Smooth muscle cell of the brain vasculature (primary cell): ENCODE measurements at regions not wholly inside any gene's neighbourhood (a gene's known extent, or its start where the extent isn't known, plus 50 kb on each side); places are given as distances from the start of the nearest gene placed in this dataset.

ENCODE experiments used
- DNase-seq: peaks from one replicate; pipeline ENCODE4 v3.0.0-alpha.2; 2012; ENCODE audit warnings: low read depth, low spot score

DNA sequence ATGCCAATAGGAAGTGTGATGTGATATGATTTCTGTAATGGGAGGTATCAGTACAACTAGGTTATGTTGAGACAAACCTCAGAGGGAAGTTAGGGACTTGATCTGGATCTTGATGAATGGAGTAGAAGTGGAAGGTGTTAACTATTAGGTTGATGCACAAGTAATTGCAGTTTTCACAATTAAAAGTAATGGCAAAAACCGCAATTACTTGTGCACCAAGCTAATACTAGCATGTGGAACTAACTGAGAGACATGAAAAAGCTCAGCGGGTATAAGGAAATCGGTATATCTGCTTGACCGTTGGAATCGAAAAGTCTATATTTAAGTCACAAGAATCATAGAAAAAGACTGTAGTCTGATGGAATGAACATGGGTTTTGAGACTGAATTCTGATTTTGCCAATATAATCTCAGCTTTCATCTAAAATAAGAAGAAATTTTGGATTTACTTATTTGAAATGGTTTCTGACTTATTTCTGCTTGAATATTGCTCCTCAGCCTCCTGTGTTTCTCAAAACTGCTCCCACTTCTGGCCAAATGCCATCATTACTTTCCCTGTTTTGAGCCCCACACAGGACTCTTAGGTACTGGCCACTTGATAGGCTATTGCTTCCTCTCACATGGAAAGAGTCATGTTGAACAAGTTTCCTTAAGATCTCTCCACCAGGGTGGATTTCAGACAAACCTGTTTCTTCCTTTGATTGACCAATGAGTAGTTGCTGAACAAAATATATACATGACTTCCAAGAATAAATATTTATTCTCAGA lies 271.5 kb upstream of the COL8A1 start:
- DNase-seq: no peak

DNA sequence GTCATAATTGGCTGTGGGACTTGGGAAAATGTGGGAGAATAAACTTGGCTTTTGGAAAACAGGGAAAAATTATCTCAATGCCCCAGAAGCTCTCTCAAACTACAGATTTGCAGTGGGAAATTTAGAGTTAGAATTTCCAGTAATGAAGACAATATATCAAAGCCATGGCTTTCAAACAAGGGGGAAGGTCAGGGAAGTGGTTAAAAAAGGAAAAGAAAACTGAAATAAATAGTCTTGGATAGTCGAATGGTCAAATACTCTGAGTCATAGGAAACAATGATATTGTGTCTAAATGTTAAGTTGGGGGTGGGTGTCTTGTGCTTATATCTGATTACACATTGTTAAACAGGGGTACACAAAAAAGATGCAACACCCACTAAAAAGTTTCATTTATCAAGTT lies 272.4 kb upstream of the COL8A1 start:
- no peak for DNase-seq

DNA sequence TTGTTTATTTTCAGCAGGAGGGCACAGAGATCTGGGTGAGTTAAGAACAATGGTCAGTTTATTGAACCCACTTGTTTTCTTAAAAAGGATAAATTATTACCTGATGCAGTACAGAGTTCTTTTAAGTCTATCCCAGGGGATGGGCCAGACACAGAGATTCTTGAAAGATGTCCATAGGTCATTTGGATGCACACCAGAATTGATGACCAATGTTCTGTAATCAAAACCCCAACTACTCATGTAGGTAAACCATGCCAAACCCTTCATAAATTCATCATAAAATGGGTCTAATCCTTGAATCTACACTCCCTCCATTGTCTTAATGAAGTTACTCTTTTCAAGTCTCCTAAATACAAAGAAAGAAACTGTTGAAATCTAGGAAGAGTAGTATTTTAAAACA lies 273.0 kb upstream of the COL8A1 start:
- no peak for DNase-seq

DNA sequence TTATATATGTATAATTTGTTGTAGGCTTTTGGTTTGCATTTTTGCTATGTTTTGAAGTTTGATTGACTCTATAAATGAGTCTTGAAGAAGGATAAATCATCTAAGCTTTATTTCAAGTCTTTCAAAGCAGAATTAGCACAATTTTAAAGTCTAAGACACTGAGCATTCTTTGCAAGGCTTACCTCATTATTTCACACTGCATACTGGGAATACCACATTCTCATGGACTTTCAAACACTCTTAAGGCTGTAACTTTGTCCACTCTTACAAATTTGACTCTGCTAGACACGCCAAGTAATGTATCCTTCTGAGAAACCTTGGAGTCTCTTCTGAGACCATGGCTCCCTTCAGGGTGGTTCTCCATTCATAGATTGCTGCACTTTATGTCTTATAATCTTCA lies 281.3 kb upstream of the COL8A1 start:
- no peak for DNase-seq

DNA sequence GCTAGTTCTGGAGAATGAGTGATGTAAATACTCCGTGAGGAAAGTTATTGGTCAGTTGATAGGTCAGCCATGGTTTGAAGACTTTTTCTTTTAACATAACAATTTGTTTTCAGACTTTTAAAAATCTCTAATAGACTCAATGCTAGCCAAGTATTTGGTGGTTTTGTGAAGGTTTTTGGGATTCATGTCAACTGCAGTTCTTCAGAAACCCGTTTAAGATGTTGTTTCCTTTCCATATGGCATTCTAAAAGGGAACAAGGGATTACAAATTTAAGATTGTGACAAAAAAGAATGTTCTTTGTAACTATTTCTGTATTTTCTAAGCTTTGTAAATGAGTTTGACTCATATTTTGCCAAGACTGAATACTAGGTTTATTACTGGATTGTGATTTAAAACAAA lies 281.7 kb upstream of the COL8A1 start:
- no peak for DNase-seq

DNA sequence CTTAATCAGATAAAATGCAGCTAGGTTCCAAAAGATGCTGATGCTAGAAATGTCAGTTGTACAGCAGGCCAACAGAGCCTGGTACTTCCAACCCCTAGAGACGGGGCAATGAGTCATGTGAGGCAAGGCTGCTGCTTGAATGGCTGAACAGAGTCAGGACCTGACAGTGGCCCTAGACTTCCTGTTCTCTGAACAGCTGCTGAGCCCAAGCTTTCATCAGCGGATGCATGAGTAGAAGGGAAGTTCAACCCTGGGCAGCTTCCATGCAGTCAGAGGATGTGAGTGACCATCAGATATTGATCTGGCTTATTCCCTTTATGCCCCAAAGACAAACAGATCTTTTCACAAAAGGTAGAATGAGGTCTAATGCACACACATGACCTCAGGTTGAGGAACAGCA lies 282.9 kb upstream of the COL8A1 start:
- DNase-seq: no peak

DNA sequence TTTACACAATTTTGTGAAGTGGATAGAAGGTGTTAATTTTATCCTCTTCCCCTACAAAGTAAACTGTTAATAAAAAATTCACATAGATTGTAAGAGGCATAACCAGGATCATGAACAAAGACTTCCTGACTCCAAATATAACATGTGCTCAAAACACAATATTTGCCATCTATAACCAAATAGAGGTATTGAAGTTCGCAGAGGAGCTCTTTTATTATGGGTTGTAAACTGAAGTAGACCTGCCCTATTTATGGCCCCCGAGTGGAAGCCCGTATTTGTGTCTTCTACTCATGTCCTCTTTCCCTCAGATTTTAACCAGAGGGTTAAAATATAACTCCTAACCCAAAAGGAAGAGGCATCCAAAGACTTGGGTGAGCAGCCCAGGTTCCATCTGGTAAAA lies 285.6 kb upstream of the COL8A1 start:
- no peak for DNase-seq

DNA sequence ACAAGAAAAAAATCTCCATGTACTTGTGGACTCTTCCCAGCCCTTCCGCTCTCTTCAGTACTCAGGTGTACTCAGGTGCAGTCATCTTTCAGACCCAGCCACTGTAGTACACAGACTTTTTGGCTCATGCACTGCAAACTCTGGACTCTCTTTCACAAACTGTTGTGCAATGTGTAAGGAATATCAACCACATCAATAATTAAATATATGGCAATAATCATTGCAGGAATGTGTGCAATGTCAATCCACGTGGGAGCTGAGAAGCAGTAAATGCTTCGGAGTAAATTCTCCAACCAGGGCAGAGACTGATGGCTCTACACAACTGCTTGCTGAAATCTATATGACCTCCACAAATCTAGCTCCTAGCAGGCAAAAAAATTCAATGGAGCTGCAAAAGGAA lies 287.3 kb upstream of the COL8A1 start:
- DNase-seq: no peak

DNA sequence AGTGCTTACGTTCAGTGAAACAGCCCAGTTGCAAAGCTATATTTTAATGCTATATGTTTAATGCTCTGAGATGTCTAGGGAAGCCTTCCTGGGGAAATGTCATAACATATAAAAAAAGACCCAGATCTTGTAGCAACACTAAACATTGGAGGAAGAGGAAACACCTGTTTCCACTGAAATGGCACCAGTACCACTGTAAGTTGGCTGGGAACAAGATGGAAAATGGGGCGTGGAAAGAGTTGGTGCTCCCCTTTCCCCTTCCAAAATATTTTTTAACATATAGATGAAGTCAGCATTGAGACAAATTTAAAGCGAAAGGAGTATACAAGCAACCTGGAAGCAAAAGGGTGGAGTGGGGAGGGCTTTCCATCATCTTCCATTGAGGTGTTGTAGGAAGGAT lies 289.9 kb upstream of the COL8A1 start:
- DNase-seq: no peak

DNA sequence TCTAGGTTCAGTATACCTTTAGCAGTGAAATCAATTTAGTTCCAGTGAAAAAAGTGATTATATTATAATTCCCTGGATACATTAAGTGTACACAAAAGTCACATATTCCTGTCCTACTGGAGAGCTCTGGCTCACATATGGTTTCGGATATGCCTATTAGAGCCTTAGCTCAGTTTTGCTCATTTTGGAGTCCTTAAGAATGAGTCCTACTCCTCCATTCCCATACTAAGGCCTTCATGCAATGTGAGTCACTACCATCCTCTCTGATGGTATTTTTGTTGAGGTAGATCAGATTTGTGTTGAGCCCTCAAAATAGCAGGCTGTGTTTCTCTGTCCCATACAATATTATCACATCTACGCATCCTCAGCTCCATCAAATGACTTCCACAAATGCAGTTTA lies 294.2 kb upstream of the COL8A1 start:
- DNase-seq: no peak

DNA sequence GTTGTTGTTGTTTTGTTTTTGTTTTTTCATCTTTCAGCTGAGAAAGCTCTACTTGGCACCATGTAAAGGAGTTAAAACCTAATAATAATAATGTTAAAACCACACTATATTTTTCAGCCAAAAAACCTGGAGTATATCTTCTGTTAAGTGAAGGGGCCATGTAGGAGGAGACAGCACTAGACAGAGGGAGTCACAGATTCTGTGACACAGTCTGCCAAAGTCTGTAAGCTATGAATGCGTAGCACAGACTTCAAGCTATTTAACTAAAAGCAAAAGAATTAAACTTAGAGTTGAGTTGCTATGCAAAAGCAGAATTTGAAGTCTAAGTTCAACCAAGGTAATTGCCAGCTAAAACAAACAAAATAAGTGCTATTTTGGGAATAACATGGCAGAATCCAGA lies 296.0 kb upstream of the COL8A1 start:
- DNase-seq: no peak

DNA sequence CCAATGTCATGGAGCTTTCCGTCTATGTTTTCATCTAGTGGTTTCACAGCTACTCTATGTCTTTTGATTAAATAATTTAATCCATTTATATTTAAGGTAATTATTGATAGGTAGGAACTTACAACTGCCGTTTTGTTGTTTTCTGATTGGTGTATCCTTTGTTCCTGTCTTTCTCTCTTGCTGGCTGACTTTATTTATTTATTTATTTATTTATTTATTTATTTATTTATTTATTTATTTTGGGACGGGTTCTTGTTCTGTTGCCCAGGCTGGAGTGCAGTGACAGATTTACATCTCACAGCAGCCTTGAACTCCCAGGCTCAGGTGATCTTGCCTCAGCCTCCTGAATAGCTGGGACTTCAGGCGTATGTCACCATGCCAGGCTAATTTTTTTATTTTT lies 299.2 kb upstream of the COL8A1 start:
- no peak for DNase-seq

DNA sequence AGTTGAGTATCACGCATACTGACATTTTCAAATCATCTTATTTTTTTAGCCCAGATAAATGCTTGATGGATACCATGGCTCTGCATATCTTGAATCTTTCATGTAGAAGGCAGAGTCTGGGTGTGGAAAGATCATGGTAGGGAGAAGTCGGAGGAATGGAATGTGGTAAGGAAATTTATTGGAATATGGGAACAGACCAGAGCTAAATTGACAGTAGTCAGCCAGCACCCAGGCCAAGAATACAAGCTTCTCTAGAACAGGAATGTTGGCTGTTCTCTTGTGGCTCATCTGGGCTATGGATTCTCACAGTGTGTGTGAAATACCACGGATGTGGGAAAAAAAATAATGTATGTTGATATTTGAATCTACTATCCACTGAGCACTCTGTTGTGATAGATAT lies 305.7 kb upstream of the COL8A1 start:
- DNase-seq: no peak

DNA sequence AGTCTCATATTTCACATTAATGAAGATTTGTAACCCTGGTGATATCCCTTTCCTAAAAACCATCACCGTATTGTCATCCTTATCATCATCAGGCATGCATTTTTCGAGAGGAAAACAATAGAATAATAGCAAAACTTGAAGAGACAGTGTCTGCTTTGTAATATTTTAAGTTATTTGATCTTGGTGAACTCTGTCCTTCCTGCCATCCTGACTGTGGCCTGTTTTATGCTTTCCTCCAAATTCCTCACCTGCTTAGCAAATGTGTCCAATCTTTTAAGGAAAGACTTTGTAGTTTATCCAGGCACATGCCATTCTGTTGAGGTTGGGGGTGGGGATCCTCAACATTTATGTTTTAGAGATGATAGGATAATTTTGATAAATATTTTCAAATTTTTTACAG lies 306.1 kb upstream of the COL8A1 start:
- no peak for DNase-seq

DNA sequence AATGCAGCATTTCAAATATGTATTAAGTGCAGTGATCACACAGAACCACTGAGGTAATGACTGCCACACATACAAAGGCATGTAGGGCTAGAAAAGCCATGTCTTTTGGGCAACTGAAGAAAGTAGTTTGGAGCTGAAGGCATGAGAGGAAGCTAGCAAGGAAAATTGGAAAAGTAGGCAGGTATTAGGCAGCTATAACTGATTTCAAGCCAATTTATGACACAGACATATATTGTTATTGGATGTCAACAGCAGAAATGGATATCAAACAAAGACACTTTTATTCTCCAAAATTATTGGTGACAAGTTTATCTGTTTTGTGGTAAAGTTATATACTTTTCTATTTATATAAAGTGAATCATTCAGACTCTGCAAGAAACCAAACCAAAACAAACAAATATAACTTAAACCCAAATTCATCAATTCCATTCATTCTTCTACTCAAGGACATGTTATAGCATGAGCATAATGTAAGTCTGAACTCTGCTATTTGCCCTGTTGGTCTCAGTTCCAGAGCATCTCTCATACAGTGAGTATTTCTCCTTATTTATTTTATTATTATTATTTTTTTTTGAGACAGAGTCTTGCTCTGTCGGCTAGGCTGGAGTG lies 307.4 kb upstream of the COL8A1 start:
- DNase-seq: no peak

DNA sequence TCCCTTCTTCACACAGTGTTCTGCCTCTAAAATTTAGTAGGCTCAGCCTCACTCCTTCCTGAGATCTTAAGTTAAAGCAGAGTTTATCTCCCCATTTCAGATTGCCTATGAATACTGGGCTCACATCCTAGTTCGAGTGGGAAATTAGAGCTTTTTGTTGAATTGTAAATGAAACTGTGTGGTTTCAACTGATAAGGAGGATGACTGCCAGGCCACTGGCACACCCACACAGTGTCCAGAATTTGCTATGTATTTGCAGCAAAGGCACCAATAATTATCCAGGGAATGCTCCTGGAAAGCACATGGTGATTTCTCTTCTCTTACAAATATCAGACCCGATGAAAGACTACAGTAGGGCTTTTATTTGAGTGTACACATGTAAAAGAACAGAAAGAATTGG lies 308.1 kb upstream of the COL8A1 start:
- no peak for DNase-seq

DNA sequence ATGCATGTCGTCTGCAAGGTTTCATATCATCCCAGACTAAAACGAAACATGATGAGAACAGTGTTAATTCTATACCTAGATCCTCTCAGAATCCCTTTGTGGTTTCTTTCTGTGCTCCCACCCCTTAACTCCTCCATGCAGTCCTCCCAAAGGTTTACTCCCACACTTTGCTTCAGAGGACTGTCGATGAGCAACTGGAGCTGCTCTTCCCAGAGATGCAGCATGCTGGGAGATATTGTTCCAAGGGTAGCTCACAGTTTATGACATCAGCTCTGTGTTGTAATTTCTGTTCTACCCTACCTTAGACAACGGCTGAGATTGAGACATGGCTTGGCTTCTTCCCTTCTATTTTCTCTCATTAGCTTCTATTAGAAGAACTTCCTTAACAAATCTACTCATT lies 313.0 kb upstream of the COL8A1 start:
- DNase-seq: no peak

DNA sequence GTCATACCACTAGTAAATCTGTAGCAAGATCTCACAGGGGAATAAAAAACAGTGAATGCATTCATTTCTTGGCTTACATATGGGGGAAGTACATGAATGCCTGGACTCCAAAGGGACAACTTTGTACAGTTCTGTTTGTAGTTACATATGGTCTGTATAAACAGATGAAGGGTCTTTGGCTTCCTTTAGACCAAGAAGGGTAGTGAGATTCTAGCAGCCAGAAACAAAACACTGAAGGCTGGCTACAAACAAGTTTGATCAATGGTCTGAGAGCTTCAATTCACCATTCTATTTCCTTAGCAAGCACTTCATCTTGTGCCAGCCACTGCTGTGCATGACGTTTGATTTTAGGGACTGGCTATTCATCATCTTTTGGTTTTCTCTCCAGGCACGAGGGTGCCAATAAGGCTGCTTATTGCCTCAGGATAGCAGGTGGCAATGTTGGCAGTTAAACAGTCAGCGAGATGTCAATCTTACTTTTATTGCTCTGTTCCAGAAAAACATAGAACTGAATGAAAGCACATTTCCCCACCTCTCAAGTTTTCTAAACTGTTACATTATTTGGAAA lies 313.7 kb upstream of the COL8A1 start:
- no peak for DNase-seq

DNA sequence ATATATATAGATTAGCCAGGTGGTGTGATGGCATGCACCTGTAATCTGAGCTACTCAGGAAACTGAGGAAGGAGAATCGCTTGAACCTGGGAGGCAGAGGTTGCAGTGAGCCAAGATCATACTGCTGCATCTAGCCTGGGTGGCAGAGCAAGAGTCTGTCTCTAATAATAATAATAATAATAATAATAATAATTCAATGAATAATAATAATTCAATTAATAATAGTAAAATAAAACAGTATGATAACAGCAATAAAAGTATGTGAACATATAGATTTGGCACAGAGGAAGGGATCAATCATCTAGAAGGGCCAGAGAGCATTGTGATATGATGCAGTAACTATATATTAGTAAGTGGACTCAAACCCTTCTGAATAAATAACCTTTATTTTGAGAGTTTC lies 314.5 kb upstream of the COL8A1 start:
- no peak for DNase-seq

DNA sequence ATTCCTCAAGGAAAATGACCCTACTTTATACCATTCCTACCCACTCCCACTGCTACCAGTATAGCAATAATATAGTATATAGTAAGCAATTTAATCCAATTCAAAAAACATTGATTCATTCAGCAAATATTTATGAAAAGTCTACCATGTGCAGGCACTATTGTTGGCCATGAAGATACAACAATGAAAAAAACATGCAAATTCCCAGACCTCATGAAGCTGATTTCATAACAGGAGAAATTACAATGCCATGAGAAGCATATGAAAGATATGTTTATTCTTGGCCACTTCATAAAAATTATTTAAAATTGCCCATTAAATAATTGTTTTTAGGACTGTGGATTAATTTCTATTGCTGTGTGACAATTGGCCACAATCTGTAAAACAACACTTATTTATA lies 315.8 kb upstream of the COL8A1 start:
- DNase-seq: no peak

DNA sequence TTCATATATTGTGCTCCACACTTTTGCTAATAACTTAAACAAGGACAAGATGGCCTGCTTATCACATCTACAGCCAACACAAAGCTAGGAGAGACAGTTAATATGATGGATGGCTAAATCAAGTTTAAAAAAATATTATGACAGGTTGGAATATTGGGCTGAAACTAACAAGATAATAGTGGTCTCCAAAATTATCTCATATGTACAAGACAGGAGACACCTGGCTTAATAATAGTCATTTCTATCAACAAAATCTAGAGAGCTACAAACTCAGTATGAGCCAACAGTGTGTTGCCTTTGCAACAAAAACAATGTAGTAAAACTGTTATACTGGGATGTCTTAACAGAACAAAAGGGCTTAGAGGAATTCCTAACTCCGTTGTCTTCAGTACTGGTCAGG lies 317.1 kb upstream of the COL8A1 start:
- DNase-seq: no peak

DNA sequence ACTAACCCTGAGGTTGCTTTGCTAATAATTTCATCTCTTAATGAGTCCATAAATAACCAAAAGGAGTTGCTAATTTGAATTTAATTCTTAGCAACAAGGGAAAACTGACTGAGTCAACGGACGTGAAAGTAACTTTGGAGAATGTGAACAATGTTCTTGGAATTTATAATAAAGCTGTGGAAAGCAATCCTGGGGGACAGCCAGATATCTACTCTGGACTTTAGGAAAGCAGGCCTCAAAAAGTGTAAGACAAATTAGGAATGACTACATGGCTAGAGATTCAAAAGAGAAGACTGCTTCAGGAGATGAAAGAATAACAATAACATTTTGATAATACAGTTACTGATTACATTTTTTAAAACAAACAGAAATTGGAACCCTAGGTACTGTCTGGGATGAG lies 318.4 kb upstream of the COL8A1 start:
- no peak for DNase-seq

DNA sequence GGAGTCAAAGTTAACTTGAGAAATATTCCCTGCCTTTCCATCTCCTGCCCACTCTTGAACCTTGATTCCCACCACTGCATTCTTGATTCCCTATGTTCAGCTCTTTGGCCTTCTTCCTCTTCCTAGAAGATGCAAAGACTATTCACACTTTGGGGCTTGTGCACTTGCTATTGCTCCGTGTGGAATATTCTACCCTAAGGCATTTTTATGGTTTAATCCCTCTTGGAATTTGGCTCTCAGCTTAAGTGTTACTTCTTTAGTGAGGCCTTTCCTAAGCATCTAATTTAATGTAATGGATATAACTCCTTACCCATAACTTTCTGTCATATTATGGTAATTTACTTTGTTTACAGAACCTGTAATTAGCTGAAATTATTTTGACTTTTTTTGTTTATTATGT lies 318.9 kb upstream of the COL8A1 start:
- no peak for DNase-seq

DNA sequence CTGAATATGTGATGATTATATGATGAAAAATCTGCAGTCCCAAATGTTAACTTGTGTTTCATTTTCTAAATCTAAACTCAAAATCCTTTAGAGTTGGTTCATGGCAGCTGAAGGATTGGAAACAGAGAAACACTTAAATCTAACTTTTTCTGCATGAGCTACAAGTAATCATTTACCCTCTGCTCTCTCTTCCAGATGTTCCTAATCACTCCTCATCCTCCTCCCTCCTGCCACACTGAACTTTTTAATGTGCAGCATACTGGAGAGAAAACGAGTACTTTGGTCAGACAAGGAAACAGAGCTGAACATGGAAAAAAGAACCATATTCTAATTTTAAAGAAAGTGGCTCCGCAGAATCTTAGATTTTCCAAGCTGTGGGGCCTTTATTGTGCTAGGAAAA lies 321.2 kb upstream of the COL8A1 start:
- no peak for DNase-seq
